Embryonic facial prominence (tissue), 1 donor: ENCODE measurements at regions not wholly inside any gene's neighbourhood (a gene's known extent, or its start where the extent isn't known, plus 50 kb on each side); places are given as distances from the start of the nearest gene placed in this dataset.

Source experiments
- DNase-seq: peaks from one replicate; pipeline ENCODE4 v3.0.0-alpha.2; 2016; ENCODE audit errors: extremely low spot score

GRCh38 chr12:88251798-88252197 lies 109.7 kb downstream of the TMTC3 start:
- DNase-seq, result no peak

DNA sequence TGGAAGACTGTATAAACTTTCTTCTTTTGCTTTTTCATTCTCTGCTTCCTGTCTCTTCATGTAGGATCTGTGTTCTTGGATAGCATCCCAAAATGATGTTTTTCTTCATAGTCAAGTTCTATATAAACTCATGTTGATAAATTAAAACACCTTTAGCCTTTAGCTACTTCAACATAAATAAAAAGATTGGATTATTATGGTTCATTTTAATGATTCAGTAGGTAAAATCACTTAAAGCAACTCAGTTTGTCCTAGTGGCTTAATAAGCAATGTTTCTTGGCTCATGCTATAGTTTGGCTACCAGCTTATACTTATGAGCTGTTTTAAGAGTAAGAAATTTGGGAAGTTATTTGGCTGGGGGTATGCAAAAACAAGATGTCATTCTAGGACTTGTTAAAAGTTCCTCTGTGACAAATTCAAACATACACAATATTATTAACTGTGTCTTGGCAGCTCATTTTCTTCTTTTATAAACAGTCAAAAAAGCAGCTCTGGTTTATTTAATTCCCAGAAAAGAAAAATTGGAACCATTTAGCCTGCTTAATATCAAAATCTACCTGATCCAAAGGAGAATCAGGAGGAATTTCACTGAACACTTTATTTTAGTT lies 111.4 kb downstream of the TMTC3 start:
- DNase-seq, result no peak

GRCh38 chr12:88255224-88255623 lies 113.1 kb downstream of the TMTC3 start:
- DNase-seq, result no peak

GRCh38 chr12:88255847-88256246 lies 113.7 kb downstream of the TMTC3 start:
- DNase-seq, result no peak

DNA sequence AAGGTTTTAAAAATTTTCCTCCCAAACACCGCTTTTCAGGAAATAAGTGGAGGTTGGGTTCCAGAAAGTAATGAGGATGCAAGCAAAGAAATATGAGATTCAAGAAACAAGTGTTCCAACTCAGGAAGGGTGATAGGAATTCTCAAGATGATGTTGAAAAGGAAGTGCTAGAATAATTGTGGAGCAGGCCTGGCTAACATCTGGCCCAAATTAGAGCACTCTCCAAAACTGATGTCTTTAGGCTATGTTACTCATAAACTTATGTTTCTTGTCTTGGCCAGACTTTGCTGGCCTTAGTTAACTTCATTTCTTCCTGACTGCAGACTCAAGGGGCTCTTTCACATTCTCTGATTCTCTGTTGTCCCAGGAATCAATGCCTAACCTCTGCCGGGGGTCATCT lies 116.3 kb downstream of the TMTC3 start:
- DNase-seq, result no peak

GRCh38 chr12:88266806-88267360 lies 124.8 kb downstream of the TMTC3 start:
- no peak for DNase-seq

DNA sequence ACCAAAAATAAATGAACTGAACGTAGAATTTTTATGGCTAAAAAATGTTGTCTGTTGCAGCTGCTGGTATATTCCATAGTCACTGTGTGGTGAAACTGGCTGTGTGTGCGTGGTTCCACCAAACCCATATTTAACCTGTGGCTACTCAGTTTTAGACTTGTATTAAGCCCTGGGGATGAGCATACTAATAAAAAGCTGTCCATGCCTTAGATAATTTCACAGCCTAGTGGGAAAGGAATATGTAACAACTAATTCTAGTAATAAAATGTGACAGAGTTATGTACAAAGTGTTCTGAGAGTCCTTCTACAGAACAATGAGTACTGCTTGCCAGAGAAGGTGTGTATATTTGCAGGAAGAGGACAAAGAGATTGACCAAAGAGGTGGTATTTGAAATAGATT lies 125.5 kb downstream of the TMTC3 start:
- DNase-seq, result no peak

- no peak for DNase-seq
Observed at GRCh38 chr12:88272456-88272855, 130.3 kb downstream of the TMTC3 start.

DNA sequence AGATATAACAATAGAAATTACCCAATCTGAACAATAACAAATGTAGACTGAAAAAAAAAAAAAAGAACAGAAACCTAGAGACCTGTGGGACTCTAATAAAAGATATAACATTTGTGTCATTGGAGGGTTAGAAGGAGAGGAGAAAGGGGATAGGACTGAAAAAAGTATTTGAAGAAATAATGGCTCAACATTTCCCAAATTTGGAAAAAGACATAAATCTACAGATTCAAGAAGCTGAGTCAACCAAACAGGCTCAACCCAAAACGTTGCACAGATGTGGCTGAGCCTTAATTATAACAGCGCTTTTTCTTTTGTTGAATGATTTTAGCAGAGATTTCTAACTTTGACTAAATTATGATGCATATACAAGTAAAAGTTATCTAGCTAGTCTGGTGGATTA lies 131.3 kb downstream of the TMTC3 start:
- no peak for DNase-seq

DNA sequence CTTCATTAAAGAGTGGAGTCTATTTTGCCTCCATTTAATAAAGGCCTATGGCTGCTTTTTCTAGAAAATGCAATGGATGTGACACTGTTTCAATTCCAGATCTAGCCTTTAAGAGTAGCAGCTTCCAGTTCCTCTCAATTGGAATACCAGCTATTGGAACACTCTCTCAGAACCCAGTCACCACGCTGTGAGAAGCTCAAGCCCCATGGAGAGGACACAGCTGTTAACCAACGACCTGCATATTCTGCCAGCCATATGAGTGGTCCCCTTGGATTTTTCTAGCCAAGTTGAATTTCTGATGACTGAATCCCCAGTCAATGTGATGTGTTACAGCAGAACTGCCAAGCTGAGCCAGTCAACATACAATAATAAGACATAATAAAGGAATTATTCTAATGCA lies 131.8 kb downstream of the TMTC3 start:
- DNase-seq, result no peak

GRCh38 chr12:88291498-88292131 lies 149.5 kb downstream of the TMTC3 start:
- no peak for DNase-seq

DNA sequence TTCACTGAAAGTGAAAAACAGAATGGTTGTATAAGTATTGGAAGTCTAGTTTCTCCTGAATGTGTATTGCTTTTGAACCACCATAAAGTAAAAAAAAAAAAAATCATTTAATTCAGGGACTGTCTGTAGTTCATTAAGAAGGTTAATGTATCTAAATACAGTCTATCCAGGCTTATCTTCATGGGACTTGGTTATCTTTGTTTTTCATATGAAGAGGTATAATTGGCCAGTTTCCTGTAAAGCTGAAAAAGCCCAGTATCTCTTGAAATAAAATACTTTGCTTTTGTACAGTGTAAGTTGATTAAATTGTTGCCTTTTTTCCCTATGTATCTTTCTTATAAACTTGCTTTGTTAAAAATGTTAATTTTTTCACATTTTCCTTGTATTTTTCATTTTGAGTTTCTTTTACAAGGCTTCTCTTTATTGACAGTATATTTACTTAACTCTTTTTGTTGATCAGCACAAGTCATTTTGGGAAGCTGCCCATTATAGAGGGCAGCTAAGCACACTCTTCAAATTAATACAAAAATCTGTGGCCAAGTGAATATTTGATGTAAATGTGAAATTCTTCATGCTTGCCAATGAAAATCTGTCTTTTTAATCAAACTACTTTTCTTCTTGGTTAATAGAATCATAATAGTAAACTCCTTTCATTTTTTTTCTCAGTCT lies 156.0 kb downstream of the TMTC3 start:
- DNase-seq, result no peak

DNA sequence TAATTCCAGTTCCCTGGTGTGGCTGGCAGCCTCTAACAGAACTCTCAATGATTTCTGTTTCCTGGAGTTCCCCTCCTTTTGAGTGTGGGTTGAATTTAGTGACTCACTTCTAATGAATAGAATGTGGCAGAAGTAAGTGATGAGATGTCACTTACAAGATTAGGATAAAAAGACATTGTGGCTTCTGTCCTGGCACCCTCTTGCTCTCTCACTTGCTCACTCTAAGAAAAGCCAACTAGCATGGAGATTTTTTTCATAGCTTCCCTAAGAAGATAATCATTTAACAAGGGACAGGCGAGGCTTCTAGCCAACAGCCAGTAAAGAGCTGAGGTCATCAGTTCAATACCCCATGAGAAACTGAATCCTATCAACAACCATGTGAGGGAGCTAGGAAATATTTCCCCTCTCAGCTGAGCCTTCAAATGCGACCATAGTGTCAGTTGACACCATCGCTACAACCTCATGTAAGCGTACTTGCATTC lies 156.7 kb downstream of the TMTC3 start:
- no peak for DNase-seq

DNA sequence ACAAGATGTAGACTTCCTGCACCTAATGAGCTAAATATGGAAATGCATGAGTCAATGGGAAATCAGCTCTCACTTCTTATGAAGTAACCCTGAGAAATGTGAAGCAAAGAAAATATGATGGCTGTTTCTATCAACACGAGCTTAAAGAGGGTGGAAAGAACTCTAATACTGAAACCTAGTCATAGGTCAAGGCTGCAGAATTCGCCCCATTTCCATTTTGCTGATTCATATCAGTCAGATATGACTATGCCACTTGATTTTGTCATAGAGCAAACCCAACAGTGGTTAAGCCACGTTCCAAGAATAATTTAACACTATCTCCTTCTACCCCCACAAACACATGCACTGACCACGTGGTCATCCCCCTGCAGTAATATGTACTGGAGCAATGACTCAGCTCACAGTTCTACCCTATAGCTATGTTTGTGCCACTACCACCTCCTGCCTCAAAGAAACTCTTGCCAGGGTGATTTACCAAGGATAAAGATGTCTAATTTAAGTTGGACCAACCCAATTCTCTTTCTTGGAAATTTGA lies 157.5 kb downstream of the TMTC3 start:
- DNase-seq, result no peak

DNA sequence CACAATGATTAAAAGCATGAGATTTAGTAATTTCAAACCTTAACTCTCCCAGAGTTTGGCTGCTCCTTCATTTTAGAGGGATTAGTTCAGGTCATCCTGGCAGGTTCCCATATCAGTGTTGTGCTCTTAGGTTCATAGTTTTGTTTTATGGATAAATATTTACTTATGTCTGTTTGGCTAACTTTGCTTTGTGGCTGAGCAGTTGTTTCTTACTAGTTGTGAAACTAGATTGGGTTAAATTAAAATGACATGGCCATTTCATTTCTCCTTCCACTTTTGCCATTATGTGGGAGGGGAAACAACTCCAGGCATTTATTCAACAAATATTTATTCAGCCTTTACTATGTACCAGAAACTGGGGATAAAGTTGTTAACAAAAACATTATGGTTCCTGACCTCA lies 158.8 kb downstream of the TMTC3 start:
- no peak for DNase-seq

DNA sequence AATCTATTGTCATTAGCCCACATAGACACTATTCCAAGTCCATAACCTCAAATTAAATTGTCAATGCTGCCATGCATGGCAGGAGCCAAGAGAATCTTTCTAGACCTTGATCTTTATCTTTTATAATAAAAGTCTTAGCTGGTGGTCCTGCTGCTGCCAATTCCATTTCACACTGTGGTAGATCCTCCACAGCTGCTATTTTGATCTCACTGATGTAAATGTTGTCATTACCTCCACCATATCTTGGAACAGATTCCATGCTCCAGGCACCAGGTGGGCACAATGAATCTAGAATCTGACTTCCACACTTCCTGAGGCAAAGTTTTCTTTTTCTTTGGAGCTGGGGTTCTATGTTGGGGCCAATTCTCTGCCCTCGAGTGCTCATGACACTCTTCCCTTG lies 161.2 kb downstream of the TMTC3 start:
- no peak for DNase-seq

GRCh38 chr12:88305254-88305890 lies 163.3 kb downstream of the TMTC3 start:
- no peak for DNase-seq

DNA sequence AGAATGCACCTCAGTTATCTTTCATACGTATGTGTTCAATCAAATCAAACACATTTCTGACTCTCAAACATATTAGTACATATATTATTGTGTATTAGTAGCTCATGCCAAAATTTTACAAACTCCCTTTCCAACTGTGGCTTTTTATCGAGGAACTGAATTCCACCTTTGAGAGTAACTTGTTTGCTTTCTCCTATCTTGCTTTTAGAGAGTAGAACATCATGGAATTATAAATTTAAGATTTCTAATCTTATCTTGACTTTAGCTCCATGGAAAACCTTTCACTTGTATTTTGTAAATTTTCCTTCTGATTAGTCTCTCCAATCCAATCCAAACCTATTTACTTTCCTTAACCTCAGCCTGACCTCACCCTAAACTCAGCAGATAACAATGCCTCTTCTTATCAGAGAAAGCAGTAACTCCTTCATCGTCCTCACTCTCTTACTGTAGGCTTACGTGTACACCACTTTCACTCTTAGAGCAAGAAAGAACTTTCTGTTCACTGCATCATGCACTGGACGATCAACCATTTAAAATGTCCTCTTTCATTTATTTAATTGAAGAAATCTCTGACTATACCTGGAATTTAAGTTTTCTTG lies 164.5 kb downstream of the TMTC3 start:
- no peak for DNase-seq

- no peak for DNase-seq
Observed at GRCh38 chr12:88307961-88308360, 165.9 kb downstream of the TMTC3 start.

GRCh38 chr12:88308825-88309224 lies 166.7 kb downstream of the TMTC3 start:
- no peak for DNase-seq

DNA sequence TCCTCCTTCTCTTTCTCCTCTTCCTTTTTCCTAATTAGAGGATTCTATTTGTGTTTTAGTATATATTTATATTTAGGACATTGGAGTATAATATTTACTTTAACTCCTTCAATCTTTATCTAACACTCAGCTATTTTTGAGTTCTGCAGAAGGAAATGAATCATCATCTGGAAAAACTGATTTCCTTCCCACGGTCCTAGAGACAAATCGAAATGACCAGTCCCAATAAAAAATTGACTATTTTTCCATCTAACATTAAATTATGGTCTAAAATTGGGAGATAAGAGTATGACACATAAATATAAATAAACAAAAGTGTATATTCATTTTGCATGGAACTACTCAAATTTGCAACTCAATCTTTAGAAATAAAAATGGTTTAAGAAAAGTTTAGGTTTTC lies 167.4 kb downstream of the TMTC3 start:
- DNase-seq, result no peak

GRCh38 chr12:88310069-88310468 lies 168.0 kb downstream of the TMTC3 start:
- no peak for DNase-seq
